Liver (tissue), 8 donors: ENCODE measurements at regions not wholly inside any gene's neighbourhood (a gene's known extent, or its start where the extent isn't known, plus 50 kb on each side); places are given as distances from the start of the nearest gene placed in this dataset.

ENCODE experiments used
- DNase-seq: peaks from one replicate; pipeline ENCODE4 v3.0.0-alpha.2; 2017; ENCODE audit warnings: low spot score
- H3K27ac ChIP-seq, 2 donors: one replicate each; pipeline ENCODE4 v1.7.0; 2013; ENCODE audit warnings: inconsistent platforms in 2 of 2, low read length in 2 of 2, control low read depth in 1 of 2, low read depth in 1 of 2, mild to moderate bottlenecking in 1 of 2
- H3K27me3 ChIP-seq, 4 donors: one replicate each; pipeline versions ENCODE4 v1.6.1 to v1.7.0; 2013; ENCODE audit warnings: low read length in 3 of 4, inconsistent platforms in 1 of 4, mild to moderate bottlenecking in 1 of 4, moderate library complexity in 1 of 4; ENCODE audit not compliant: control insufficient read depth in 4 of 4, insufficient read depth in 4 of 4
- H3K36me3 ChIP-seq, 4 donors: one replicate each; pipeline versions ENCODE4 v1.6.1 to v1.7.0; 2013; ENCODE audit warnings: low read length in 3 of 4, mild to moderate bottlenecking in 3 of 4, low read depth in 1 of 4, moderate library complexity in 1 of 4; ENCODE audit not compliant: control insufficient read depth in 4 of 4, insufficient read depth in 3 of 4
- H3K4me1 ChIP-seq, 4 donors: one replicate each; pipeline versions ENCODE4 v1.6.1 to v1.7.0; 2013; ENCODE audit warnings: low read length in 3 of 4, mild to moderate bottlenecking in 3 of 4, moderate library complexity in 1 of 4; ENCODE audit not compliant: control insufficient read depth in 4 of 4, insufficient read depth in 4 of 4
- H3K4me3 ChIP-seq, 3 donors: one replicate each; pipeline versions ENCODE4 v1.6.1 to v1.7.0; 2013; ENCODE audit warnings: low read length in 3 of 3, control low read depth in 1 of 3, low read depth in 1 of 3, mild to moderate bottlenecking in 1 of 3
- H3K9ac ChIP-seq, 2 donors: one replicate each; pipeline ENCODE4 v1.7.0; 2013; ENCODE audit warnings: low read length in 2 of 2, mild to moderate bottlenecking in 2 of 2, moderate library complexity in 2 of 2, control low read depth in 1 of 2, low read depth in 1 of 2
- H3K9me3 ChIP-seq, 4 donors: one replicate each; pipeline versions ENCODE4 v1.6.1 to v1.7.0; 2013; ENCODE audit warnings: low read length in 3 of 4; ENCODE audit not compliant: control insufficient read depth in 4 of 4
- ATF3 ChIP-seq: IDR thresholded peaks from 2 replicates; pipeline ENCODE4 v1.6.1; 2016; ENCODE audit warnings: antibody characterized with exemption
- CTCF ChIP-seq: fragments of 150-350 bp; IDR thresholded peaks from 2 replicates; pipeline ENCODE4 v1.5.1; 2017; ENCODE audit warnings: improper control_type of control experiment, low read depth, low read length; ENCODE audit not compliant: missing input control
- FOXA1 ChIP-seq: IDR thresholded peaks from 2 replicates; pipeline ENCODE4 v1.6.1; 2016; ENCODE audit warnings: antibody characterized with exemption
- FOXA2 ChIP-seq: IDR thresholded peaks from 2 replicates; pipeline ENCODE4 v1.6.1; 2016; ENCODE audit warnings: antibody characterized with exemption
- GABPA ChIP-seq, 2 donors: IDR thresholded peaks in 1 of 2; conservative IDR thresholded peaks in 1 of 2; 2 replicates each; pipeline ENCODE4 v1.6.1; 2016; ENCODE audit warnings: antibody characterized with exemption in 2 of 2, mild to moderate bottlenecking in 1 of 2, moderate library complexity in 1 of 2
- HNF4A ChIP-seq, 2 donors: conservative IDR thresholded peaks; 2 replicates each; pipeline ENCODE4 v1.6.1; 2016; ENCODE audit warnings: antibody characterized with exemption in 2 of 2, mild to moderate bottlenecking in 2 of 2
- HNF4G ChIP-seq: IDR thresholded peaks from 2 replicates; pipeline ENCODE4 v1.6.1; 2016; ENCODE audit warnings: antibody characterized with exemption
- JUND ChIP-seq, 2 donors: IDR thresholded peaks; 2 replicates each; pipeline ENCODE4 v1.6.1; 2016; ENCODE audit warnings: antibody characterized with exemption in 2 of 2
- NR2F2 ChIP-seq: IDR thresholded peaks from 2 replicates; pipeline ENCODE4 v1.6.1; 2016; ENCODE audit warnings: antibody characterized with exemption
- RAD21 ChIP-seq, 2 donors: IDR thresholded peaks; 2 replicates each; pipeline ENCODE4 v1.6.1; 2016; ENCODE audit warnings: antibody characterized with exemption in 2 of 2, mild to moderate bottlenecking in 2 of 2
- REST ChIP-seq: IDR thresholded peaks from 2 replicates; pipeline ENCODE4 v1.6.1; 2016; ENCODE audit warnings: antibody characterized with exemption, mild to moderate bottlenecking
- RXRA ChIP-seq, 2 donors: IDR thresholded peaks; 2 replicates each; pipeline ENCODE4 v1.6.1; 2017 to 2018; ENCODE audit warnings: antibody characterized with exemption in 2 of 2, mild to moderate bottlenecking in 1 of 2
- SP1 ChIP-seq: IDR thresholded peaks from 2 replicates; pipeline ENCODE4 v1.6.1; 2018; ENCODE audit warnings: antibody characterized with exemption, mild to moderate bottlenecking
- YY1 ChIP-seq: IDR thresholded peaks from 2 replicates; pipeline ENCODE4 v1.6.1; 2016; ENCODE audit warnings: antibody characterized with exemption, mild to moderate bottlenecking
- ZBTB33 ChIP-seq: IDR thresholded peaks from 2 replicates; pipeline ENCODE4 v1.6.1; 2016; ENCODE audit warnings: antibody characterized with exemption
- WGBS: extraction: QIAGEN DNeasy Blood & Tissue Kit; methylation state at CpG from one replicate; pipeline ENCODE4 v1.1.7; 2013; 5-methylcytosine and 5-hydroxymethylcytosine counted together
- donor health status: healthy.
- donor health status: healthy.
- donor health status: healthy.
- donor health status: healthy.
- donor health status: healthy.

GRCh38 chr9:103245369-103245768, 250.2 kb downstream of the CYLC2 start (continued):
- no peak for TF ChIP-seq CTCF

GRCh38 chr9:103261951-103262350, 266.8 kb downstream of the CYLC2 start:
- Histone ChIP-seq H3K4me3 (no peak overlapping the region), H3K27ac (no peak overlapping the region), H3K36me3 (no peaks in the 10 kb centered on the region), H3K9ac (no peak overlapping the region), H3K4me1 (no peaks in the 10 kb centered on the region), H3K27me3 (no peaks in the 10 kb centered on the region), H3K9me3 (no peaks in the 10 kb centered on the region)
- DNase-seq = no peak
- WGBS = 53% methylated on average over 2 of the region's 2 CpGs
- TF ChIP-seq REST (no peak), ATF3 (no peak), GABPA (IDR thresholded peaks at IDR 0.05 in 1 of 2, conservative IDR thresholded peaks at IDR 0.05 in 1 of 2) (no peak), ZBTB33 (no peak), HNF4A (conservative IDR thresholded peaks at IDR 0.05) (no peak), SP1 (no peak), CTCF (no peak), RAD21 (IDR thresholded peaks at IDR 0.05) (no peak), YY1 (no peak), RXRA (IDR thresholded peaks at IDR 0.05) (no peak), FOXA2 (no peak), FOXA1 (no peak), JUND (IDR thresholded peaks at IDR 0.05) (no peak), NR2F2 (no peak), HNF4G (no peak)
